Stimulated activated naive CD4-positive, alpha-beta T cell (primary cell): ENCODE measurements at regions not wholly inside any gene's neighbourhood (a gene's known extent, or its start where the extent isn't known, plus 50 kb on each side); places are given as distances from the start of the nearest gene placed in this dataset.

Source experiments
- DNase-seq, 6 experiments: peaks; one replicate each; lab custom pipeline; 2025; lab: John Stamatoyannopoulos, UW

GRCh38 chr15:39270934-39271333 lies 309.9 kb upstream of the THBS1 start:
- DNase-seq: no peak

- DNase-seq: no peak
These were observed 308.0 kb upstream of the THBS1 start for GRCh38 chr15:39272901-39273300.

GRCh38 chr15:39273717-39274411 lies 307.0 kb upstream of the THBS1 start:
- DNase-seq: no peak

GRCh38 chr15:39275066-39275465 lies 305.8 kb upstream of the THBS1 start:
- no peak for DNase-seq

GRCh38 chr15:39279311-39279710 lies 301.6 kb upstream of the THBS1 start:
- no peak for DNase-seq

- no peak for DNase-seq
These were observed 299.8 kb upstream of the THBS1 start for GRCh38 chr15:39281094-39281493.

- no peak for DNase-seq
These were observed 298.1 kb upstream of the THBS1 start for GRCh38 chr15:39282663-39283208.

- no peak for DNase-seq
These were observed 297.3 kb upstream of the THBS1 start for GRCh38 chr15:39283531-39283930.

GRCh38 chr15:39285071-39285470 lies 295.8 kb upstream of the THBS1 start:
- no peak for DNase-seq

GRCh38 chr15:39285663-39286062 lies 295.2 kb upstream of the THBS1 start:
- no peak for DNase-seq

- no peak for DNase-seq
These were observed 294.2 kb upstream of the THBS1 start for GRCh38 chr15:39286706-39287105.

- DNase-seq: no peak
These were observed 293.3 kb upstream of the THBS1 start for GRCh38 chr15:39287322-39288195.

GRCh38 chr15:39290711-39291435 lies 290.0 kb upstream of the THBS1 start:
- no peak for DNase-seq

- no peak for DNase-seq
These were observed 289.2 kb upstream of the THBS1 start for GRCh38 chr15:39291690-39292089.

GRCh38 chr15:39296955-39297354 lies 283.9 kb upstream of the THBS1 start:
- DNase-seq: no peak

GRCh38 chr15:39298271-39298962 lies 282.5 kb upstream of the THBS1 start:
- no peak for DNase-seq

- no peak for DNase-seq
These were observed 281.2 kb upstream of the THBS1 start for GRCh38 chr15:39299486-39300267.

- DNase-seq: no peak
These were observed 280.3 kb upstream of the THBS1 start for GRCh38 chr15:39300451-39301153.

GRCh38 chr15:39301589-39301999 lies 279.3 kb upstream of the THBS1 start:
- no peak for DNase-seq

- no peak for DNase-seq
These were observed 277.9 kb upstream of the THBS1 start for GRCh38 chr15:39302936-39303335.
